ENCODE measurements at regions not wholly inside any gene's neighbourhood (a gene's known extent, or its start where the extent isn't known, plus 50 kb on each side); places are given as distances from the start of the nearest gene placed in this dataset.

DNA sequence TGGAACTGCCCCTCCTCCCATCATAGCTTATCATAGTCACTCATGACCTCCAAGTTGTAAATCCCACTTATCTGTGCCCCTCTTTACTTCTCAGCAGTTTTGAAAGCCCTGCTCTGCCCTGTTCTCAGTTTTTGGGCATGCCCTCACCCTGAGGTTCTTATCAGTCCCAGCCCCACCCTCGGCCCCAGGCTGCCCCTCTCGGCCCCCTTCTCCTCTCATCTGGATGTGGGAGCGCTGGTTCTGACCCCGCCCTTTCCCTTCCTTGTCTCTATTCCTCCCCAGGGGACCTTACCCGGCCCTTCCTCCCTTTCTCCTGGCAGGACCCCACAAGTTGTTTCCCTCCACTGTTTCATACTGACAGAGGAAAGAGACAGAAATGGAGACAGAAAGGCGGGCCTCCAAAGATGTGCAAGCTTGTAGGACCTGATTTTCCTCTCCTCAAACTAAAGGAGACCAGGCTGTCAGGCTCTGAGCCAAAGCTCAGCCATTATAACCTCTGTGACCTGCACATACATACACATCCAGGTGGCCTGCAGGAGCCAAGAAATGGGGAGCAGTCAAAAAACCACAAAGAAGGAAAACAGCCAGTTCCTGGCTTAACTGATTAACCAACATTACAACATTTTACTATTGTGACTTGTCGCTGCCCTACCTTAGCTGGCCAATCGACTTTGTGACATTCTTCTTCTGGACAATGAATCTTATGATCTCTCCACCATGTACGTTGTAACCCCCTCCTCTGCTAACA lies 171.0 kb upstream of the HS6ST1 start:
- Histone ChIP-seq H3K4me1 (ENCODE audit: insufficient read depth) (peaks cover 7% of the 10 kb centered on the region), H4K20me1 (ENCODE audit: insufficient read depth, poor library complexity, severe bottlenecking) (no peaks in the 10 kb centered on the region), H3K27me3 (peaks cover 4% of the 10 kb centered on the region), H3K9me3 (ENCODE audit: low read depth) (no peaks in the 10 kb centered on the region), H3K9me2 (replicated peaks; ENCODE audit: insufficient read depth) (no peaks in the 10 kb centered on the region), H3K36me3 (replicated peaks; ENCODE audit: insufficient read depth, low read depth) (no peaks in the 10 kb centered on the region), H2AFZ (no peak overlapping the region), H3K4me2 (no peak overlapping the region), H3K4me3 (no peak overlapping the region), H3K27ac (no peak overlapping the region), H3K79me2 (no peaks in the 10 kb centered on the region)
- TF ChIP-seq EZH2phosphoT487 (IDR thresholded peaks at IDR 0.05; ENCODE audit: low read depth, severe bottlenecking, unreplicated experiment) (no peak), CTCF (IDR thresholded peaks at IDR 0.05; ENCODE audit: poor library complexity) (no peak), EZH2 (IDR thresholded peaks at IDR 0.05; ENCODE audit: borderline replicate concordance) (no peak)
- WGBS (ENCODE audit: low lambda C conversion rate, missing lambda C conversion rate) = 60% methylated on average over 9 of the region's 9 CpGs
- no peak for DNase-seq (ENCODE audit: low spot score)

DNA sequence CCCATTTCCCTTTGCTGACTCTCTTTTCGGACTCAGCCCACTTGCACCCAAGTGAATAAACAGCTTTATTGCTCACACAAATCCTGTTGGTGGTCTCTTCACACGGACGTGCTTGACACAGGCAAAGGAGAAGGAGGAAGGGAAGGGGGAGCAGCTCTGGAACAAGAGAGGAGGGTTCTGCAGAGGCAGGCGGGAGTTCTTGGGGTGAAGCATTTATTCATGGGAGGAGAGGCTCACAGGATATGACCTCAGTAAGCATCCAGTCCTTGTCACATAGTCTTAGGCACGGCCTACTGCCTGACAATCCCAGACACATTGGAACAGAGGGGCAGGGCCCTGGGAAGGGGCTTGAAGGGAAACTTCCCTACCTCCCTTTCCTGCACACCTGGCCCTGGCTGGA lies 171.7 kb upstream of the HS6ST1 start:
- Histone ChIP-seq H3K4me3 (no peak overlapping the region), H4K20me1 (ENCODE audit: insufficient read depth, poor library complexity, severe bottlenecking) (no peaks in the 10 kb centered on the region), H3K27ac (no peak overlapping the region), H3K9me2 (replicated peaks; ENCODE audit: insufficient read depth) (no peaks in the 10 kb centered on the region), H3K79me2 (no peaks in the 10 kb centered on the region), H3K4me2 (no peak overlapping the region), H3K36me3 (replicated peaks; ENCODE audit: insufficient read depth, low read depth) (no peaks in the 10 kb centered on the region), H3K9me3 (ENCODE audit: low read depth) (no peaks in the 10 kb centered on the region), H2AFZ (no peak overlapping the region), H3K27me3 (peaks cover 4% of the 10 kb centered on the region), H3K4me1 (ENCODE audit: insufficient read depth) (peaks cover 8% of the 10 kb centered on the region)
- TF ChIP-seq EZH2phosphoT487 (IDR thresholded peaks at IDR 0.05; ENCODE audit: low read depth, severe bottlenecking, unreplicated experiment) (no peak), EZH2 (IDR thresholded peaks at IDR 0.05; ENCODE audit: borderline replicate concordance) (no peak), CTCF (IDR thresholded peaks at IDR 0.05; ENCODE audit: poor library complexity) (no peak)
- no peak for DNase-seq (ENCODE audit: low spot score)
- WGBS (ENCODE audit: low lambda C conversion rate, missing lambda C conversion rate) = 73% methylated on average over 5 of the region's 5 CpGs

GRCh38 chr2:128490881-128491691 lies 172.4 kb upstream of the HS6ST1 start:
- DNase-seq (ENCODE audit: low spot score) = no peak
- Histone ChIP-seq H3K4me1 (ENCODE audit: insufficient read depth) (peaks cover 8% of the 10 kb centered on the region), H3K4me3 (no peak overlapping the region), H3K9me2 (replicated peaks; ENCODE audit: insufficient read depth) (no peaks in the 10 kb centered on the region), H2AFZ (no peak overlapping the region), H3K79me2 (no peaks in the 10 kb centered on the region), H3K36me3 (replicated peaks; ENCODE audit: insufficient read depth, low read depth) (no peaks in the 10 kb centered on the region), H4K20me1 (ENCODE audit: insufficient read depth, poor library complexity, severe bottlenecking) (no peaks in the 10 kb centered on the region), H3K27ac (no peak overlapping the region), H3K27me3 (peaks cover 4% of the 10 kb centered on the region), H3K4me2 (no peak overlapping the region), H3K9me3 (ENCODE audit: low read depth) (no peaks in the 10 kb centered on the region)
- 93% methylated on average over 12 of the region's 12 CpGs for WGBS (ENCODE audit: low lambda C conversion rate, missing lambda C conversion rate)
- TF ChIP-seq CTCF (IDR thresholded peaks at IDR 0.05; ENCODE audit: poor library complexity) (no peak), EZH2 (IDR thresholded peaks at IDR 0.05; ENCODE audit: borderline replicate concordance) (no peak), EZH2phosphoT487 (IDR thresholded peaks at IDR 0.05; ENCODE audit: low read depth, severe bottlenecking, unreplicated experiment) (no peak)
